Progenitor cell of endocrine pancreas (in vitro differentiated cells): ENCODE measurements at regions not wholly inside any gene's neighbourhood (a gene's known extent, or its start where the extent isn't known, plus 50 kb on each side); places are given as distances from the start of the nearest gene placed in this dataset.

Source experiments
- DNase-seq: peaks from one replicate; pipeline ENCODE4 v3.0.0; 2021; ENCODE audit warnings: low spot score; ENCODE audit not compliant: unreplicated experiment
- H3K27ac Mint-ChIP-seq: 2 replicates; pipeline ENCODE4 v1.8.0; 2021; ENCODE audit warnings: mild to moderate bottlenecking, moderate library complexity, mixed read lengths
- H3K27me3 Mint-ChIP-seq: 2 replicates; pipeline ENCODE4 v1.8.0; 2021; ENCODE audit warnings: mixed read lengths
- H3K36me3 Mint-ChIP-seq: 2 replicates; pipeline ENCODE4 v1.8.0; 2022; ENCODE audit warnings: mixed read lengths; ENCODE audit not compliant: insufficient read depth
- H3K4me1 Mint-ChIP-seq: 2 replicates; pipeline ENCODE4 v1.8.0; 2021; ENCODE audit warnings: low read depth, mixed read lengths
- H3K4me3 Mint-ChIP-seq: 2 replicates; pipeline ENCODE4 v1.8.0; 2021; ENCODE audit warnings: low read depth, mild to moderate bottlenecking, moderate library complexity, mixed read lengths
- H3K9me3 Mint-ChIP-seq: 2 replicates; pipeline ENCODE4 v1.8.0; 2021; ENCODE audit warnings: low read depth, mixed read lengths
- TF ChIP-seq, protein P1 (sequence below): fragments of 200-600 bp; sonication (generic); IDR thresholded peaks from one replicate; pipeline ENCODE4 v1.5.0; 2021; ENCODE audit warnings: antibody characterized with exemption, mild to moderate bottlenecking; ENCODE audit not compliant: unreplicated experiment

DNA sequence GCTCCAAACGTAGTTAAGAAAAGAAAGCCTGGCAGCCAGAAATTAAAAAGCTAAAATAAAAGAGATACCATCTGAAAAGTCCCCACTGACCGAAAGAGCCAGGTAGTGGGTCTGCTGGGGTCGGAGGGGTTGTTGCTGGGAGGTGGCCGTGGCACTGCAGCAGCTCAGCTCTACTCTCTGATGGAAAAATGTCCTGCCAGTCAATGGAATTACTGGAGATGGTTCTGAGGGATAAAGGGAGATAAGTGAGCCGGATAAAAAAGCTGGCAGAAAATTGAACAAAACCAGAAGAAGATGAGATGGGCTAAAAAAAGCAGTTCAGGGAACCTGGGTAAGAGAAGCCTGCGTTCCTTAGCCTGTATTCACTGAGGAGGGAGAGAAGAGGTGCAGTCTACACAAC, 202.8 kb downstream of the SREK1 start:
- H3K36me3 Mint-ChIP-seq = peaks cover 8% of the 10 kb centered on the region
- peaks cover 39% of the 10 kb centered on the region for H3K4me1 Mint-ChIP-seq
- no peak for DNase-seq
- TF ChIP-seq, protein P1, sequence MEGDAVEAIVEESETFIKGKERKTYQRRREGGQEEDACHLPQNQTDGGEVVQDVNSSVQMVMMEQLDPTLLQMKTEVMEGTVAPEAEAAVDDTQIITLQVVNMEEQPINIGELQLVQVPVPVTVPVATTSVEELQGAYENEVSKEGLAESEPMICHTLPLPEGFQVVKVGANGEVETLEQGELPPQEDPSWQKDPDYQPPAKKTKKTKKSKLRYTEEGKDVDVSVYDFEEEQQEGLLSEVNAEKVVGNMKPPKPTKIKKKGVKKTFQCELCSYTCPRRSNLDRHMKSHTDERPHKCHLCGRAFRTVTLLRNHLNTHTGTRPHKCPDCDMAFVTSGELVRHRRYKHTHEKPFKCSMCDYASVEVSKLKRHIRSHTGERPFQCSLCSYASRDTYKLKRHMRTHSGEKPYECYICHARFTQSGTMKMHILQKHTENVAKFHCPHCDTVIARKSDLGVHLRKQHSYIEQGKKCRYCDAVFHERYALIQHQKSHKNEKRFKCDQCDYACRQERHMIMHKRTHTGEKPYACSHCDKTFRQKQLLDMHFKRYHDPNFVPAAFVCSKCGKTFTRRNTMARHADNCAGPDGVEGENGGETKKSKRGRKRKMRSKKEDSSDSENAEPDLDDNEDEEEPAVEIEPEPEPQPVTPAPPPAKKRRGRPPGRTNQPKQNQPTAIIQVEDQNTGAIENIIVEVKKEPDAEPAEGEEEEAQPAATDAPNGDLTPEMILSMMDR = no peak
- peaks cover 16% of the 10 kb centered on the region for H3K9me3 Mint-ChIP-seq
- peak overlapping the region; percentile 57 for H3K27ac Mint-ChIP-seq
- H3K27me3 Mint-ChIP-seq = no peaks in the 10 kb centered on the region
- no peak overlapping the region for H3K4me3 Mint-ChIP-seq

DNA sequence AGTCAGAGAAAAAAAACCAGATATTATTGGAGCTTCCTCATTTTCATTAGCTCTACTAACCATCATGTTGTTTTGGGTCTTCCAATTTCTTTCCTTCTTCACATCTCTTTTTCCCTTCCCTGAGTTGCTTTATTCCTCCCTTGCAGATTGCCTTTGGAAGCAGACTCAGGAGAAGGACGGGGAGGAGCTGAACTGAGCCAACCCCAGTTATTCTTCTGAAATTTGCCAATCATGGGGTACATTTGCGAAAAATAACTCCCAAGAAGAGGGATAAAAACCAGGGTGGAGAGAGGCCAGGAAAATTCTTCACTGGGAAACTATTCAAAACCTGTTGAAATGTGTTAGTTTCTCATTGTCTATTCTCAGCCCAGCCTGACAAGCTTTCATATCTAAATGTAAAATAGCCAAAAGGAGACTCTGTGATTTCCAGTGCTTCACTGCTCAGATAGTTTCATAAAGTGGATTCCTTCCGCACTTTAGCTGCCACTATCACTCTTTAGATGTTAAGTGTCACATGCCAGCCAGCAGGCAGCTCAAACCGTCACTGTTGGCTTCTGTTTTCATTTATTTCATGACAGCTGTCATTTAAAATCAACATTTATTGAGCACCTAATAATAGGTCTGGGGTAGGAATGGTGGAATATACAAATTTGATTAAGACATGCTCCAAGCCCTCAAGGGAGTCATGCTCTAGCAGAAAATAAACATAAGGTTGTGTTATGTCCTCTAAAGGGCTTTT, 204.5 kb downstream of the SREK1 start:
- H3K4me3 Mint-ChIP-seq = no peak overlapping the region
- H3K27ac Mint-ChIP-seq = no peak overlapping the region
- peaks cover 3% of the 10 kb centered on the region for H3K36me3 Mint-ChIP-seq
- no peaks in the 10 kb centered on the region for H3K27me3 Mint-ChIP-seq
- peaks cover 10% of the 10 kb centered on the region for H3K9me3 Mint-ChIP-seq
- no peak for DNase-seq
- TF ChIP-seq, protein P1 = no peak
- peaks cover 26% of the 10 kb centered on the region for H3K4me1 Mint-ChIP-seq

DNA sequence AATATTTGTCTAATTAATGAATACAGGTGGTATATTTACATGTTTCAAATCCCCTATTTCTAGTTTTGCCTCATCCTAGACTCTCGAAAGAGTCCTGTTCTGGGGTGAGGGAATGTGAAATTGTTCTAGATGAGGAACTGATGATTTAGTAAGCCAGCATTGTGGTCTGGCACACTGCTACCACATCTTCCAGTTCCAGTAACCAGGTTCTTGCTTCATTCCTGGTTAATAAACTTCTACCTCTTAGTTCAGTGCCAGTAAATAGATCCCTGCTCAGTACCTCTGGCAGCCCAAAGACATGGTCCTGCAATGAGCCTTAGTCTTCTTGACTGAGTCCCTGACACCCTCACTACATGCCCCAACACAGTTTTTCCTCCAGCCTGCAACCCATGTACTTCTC, 207.7 kb downstream of the SREK1 start:
- no peak for DNase-seq
- Mint-ChIP-seq H3K27ac (no peak overlapping the region), H3K4me3 (no peak overlapping the region), H3K9me3 (peaks cover 2% of the 10 kb centered on the region), H3K4me1 (peaks cover 10% of the 10 kb centered on the region), H3K36me3 (no peaks in the 10 kb centered on the region), H3K27me3 (no peaks in the 10 kb centered on the region)
- TF ChIP-seq, protein P1 = no peak

DNA sequence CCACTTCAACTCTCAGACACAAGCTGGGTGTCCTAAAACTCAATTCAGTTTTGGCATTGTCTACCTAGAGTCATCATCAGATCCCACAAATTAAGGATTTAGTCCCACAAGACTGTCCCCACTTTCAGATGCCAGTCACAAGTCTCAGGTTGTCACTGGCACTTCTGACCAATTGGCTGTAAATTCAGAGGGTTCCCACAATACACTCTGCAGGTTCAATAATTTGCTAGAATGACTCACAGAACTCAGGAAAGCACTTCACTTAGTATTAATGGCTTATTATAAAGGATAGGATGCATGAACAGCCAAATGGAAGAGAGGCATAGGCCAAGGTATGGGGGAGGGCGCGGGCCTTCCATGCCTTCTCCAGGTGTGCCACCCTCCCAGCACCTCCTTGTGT, 209.1 kb downstream of the SREK1 start:
- Mint-ChIP-seq H3K4me1 (peaks cover 10% of the 10 kb centered on the region), H3K27ac (no peak overlapping the region), H3K27me3 (no peaks in the 10 kb centered on the region), H3K4me3 (no peak overlapping the region), H3K36me3 (no peaks in the 10 kb centered on the region), H3K9me3 (no peaks in the 10 kb centered on the region)
- TF ChIP-seq, protein P1 = no peak
- DNase-seq = no peak

DNA sequence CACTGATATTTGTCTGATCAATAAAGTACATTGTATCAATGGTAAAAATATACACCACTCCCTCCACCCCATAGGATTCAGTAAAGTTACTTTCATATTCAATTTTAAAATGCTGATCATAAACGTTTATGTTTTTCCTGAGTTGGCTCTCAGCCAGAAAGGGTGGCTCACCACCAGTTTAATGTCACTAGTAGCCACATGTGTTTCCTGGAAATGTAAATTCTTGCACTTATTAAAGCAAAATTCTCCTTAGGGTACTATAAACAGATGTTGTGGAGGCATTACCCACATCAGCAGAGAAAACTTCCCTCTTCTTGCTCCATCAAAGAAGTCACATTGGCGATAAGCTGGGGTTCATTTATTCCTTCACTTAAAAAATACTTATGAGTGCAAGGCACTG, 210.3 kb downstream of the SREK1 start:
- Mint-ChIP-seq H3K36me3 (no peaks in the 10 kb centered on the region), H3K4me3 (no peak overlapping the region), H3K27ac (no peak overlapping the region), H3K9me3 (no peaks in the 10 kb centered on the region), H3K4me1 (peaks cover 10% of the 10 kb centered on the region), H3K27me3 (no peaks in the 10 kb centered on the region)
- TF ChIP-seq, protein P1 = no peak
- no peak for DNase-seq
